ENCODE measurements at regions not wholly inside any gene's neighbourhood (a gene's known extent, or its start where the extent isn't known, plus 50 kb on each side); places are given as distances from the start of the nearest gene placed in this dataset.

- Histone ChIP-seq H3K27ac (ENCODE audit: low read depth, low read length) (no peak overlapping the region), H3K4me1 (ENCODE audit: control insufficient read depth in 1 of 2, insufficient read depth in 2 of 2, low read length in 2 of 2) (no peaks in the 10 kb centered on the region), H2AFZ (ENCODE audit: low read depth, low read length, poor library complexity, severe bottlenecking) (no peak overlapping the region), H3K27me3 (ENCODE audit: insufficient read depth, low read length) (no peaks in the 10 kb centered on the region), H4K20me1 (ENCODE audit: insufficient read depth) (no peaks in the 10 kb centered on the region), H3K79me2 (ENCODE audit: insufficient read depth, low read length) (no peaks in the 10 kb centered on the region), H3K36me3 (ENCODE audit: control insufficient read depth in 1 of 2, insufficient read depth in 2 of 2, low read length in 2 of 2) (no peaks in the 10 kb centered on the region), H3K9me3 (ENCODE audit: control insufficient read depth in 1 of 2, insufficient read depth in 1 of 2, low read depth in 1 of 2, low read length in 2 of 2) (no peaks in the 10 kb centered on the region), H3K9me2 (ENCODE audit: insufficient read depth) (no peaks in the 10 kb centered on the region), H3K4me2 (ENCODE audit: low read length) (no peak overlapping the region), H3K4me3 (replicated peaks in 1 of 2; ENCODE audit: low read depth in 1 of 2, low read length in 2 of 2) (no peak overlapping the region), H3K9ac (ENCODE audit: low read length) (no peak overlapping the region)
- POLR2A ChIA-PET, result no interaction called here
- no TSS peak for BruUV-seq (replicated peaks)
- ATAC-seq (no peak), DNase-seq (ENCODE audit: low read depth, low spot score) (no peak)
- CTCF ChIA-PET, result no interaction called here
- intact Hi-C loops (cut with micrococcal nuclease), result no loop called here
- RAD21 ChIA-PET (ENCODE audit: low non-redundant PET in 1 of 2, low total read pairs in 2 of 2, uncharacterized antibody in 2 of 2, unreplicated experiment in 2 of 2), result no interaction called here
- no peak for TF ChIP-seq CEBPB (IDR thresholded peaks at IDR 0.05; ENCODE audit: low read depth)
- no peak for TF ChIP-seq CTCF (IDR thresholded peaks at IDR 0.05 in 2 of 3, conservative IDR thresholded peaks at IDR 0.05 in 1 of 3; ENCODE audit: borderline replicate concordance in 1 of 3, insufficient read depth in 1 of 3, low read depth in 2 of 3, low read length in 2 of 3)
- no peak for TF ChIP-seq REST (IDR thresholded peaks at IDR 0.05; ENCODE audit: low read depth)
These were observed 97.2 kb upstream of the CEP126 start for GRCh38 chr11:101817581-101817980.

- ATAC-seq (no peak), DNase-seq (ENCODE audit: low read depth, low spot score) (no peak)
- Histone ChIP-seq H4K20me1 (ENCODE audit: insufficient read depth) (no peaks in the 10 kb centered on the region), H3K4me3 (replicated peaks in 1 of 2; ENCODE audit: low read depth in 1 of 2, low read length in 2 of 2) (no peak overlapping the region), H3K9ac (ENCODE audit: low read length) (no peak overlapping the region), H3K36me3 (ENCODE audit: control insufficient read depth in 1 of 2, insufficient read depth in 2 of 2, low read length in 2 of 2) (no peaks in the 10 kb centered on the region), H3K79me2 (ENCODE audit: insufficient read depth, low read length) (no peaks in the 10 kb centered on the region), H3K9me3 (ENCODE audit: control insufficient read depth in 1 of 2, insufficient read depth in 1 of 2, low read depth in 1 of 2, low read length in 2 of 2) (no peaks in the 10 kb centered on the region), H3K4me2 (ENCODE audit: low read length) (no peak overlapping the region), H2AFZ (ENCODE audit: low read depth, low read length, poor library complexity, severe bottlenecking) (no peak overlapping the region), H3K27me3 (ENCODE audit: insufficient read depth, low read length) (no peaks in the 10 kb centered on the region), H3K4me1 (ENCODE audit: control insufficient read depth in 1 of 2, insufficient read depth in 2 of 2, low read length in 2 of 2) (no peaks in the 10 kb centered on the region), H3K9me2 (ENCODE audit: insufficient read depth) (no peaks in the 10 kb centered on the region), H3K27ac (ENCODE audit: low read depth, low read length) (no peak overlapping the region)
- CTCF ChIA-PET, result no interaction called here
- POLR2A ChIA-PET, result no interaction called here
- BruUV-seq (replicated peaks), result no TSS peak
- RAD21 ChIA-PET (ENCODE audit: low non-redundant PET in 1 of 2, low total read pairs in 2 of 2, uncharacterized antibody in 2 of 2, unreplicated experiment in 2 of 2), result no interaction called here
- no peak for TF ChIP-seq JUND (IDR thresholded peaks at IDR 0.05)
- no peak for TF ChIP-seq POLR2AphosphoS5 (IDR thresholded peaks at IDR 0.05; ENCODE audit: low read depth, low read length)
- no peak for TF ChIP-seq POLR2A (IDR thresholded peaks at IDR 0.05; ENCODE audit: borderline replicate concordance, extremely low read depth, insufficient read depth, insufficient read length)
- no peak for TF ChIP-seq YY1 (IDR thresholded peaks at IDR 0.05; ENCODE audit: extremely low read depth, insufficient replicate concordance, low read depth, low read length)
- intact Hi-C loops (cut with micrococcal nuclease), result no loop called here
These were observed 98.2 kb upstream of the CEP126 start for GRCh38 chr11:101816613-101817012.
